IMR-90 (cell line): ENCODE measurements at regions not wholly inside any gene's neighbourhood (a gene's known extent, or its start where the extent isn't known, plus 50 kb on each side); places are given as distances from the start of the nearest gene placed in this dataset.
A peak's percentile ranks its signal among the peaks of the same experiment; 100 is the strongest.

Source experiments
- ATAC-seq: fragments of 200-7000 bp; cut with Tn5 transposase; 2 replicates; pipeline ENCODE4 v1.9.1; 2020; ENCODE audit warnings: low read depth, mild to moderate bottlenecking, moderate library complexity
- BruUV-seq: library from RNA; stranded (reverse); fragments of 400-500 nt; replicated peaks from 2 replicates; lab custom pipeline; 2021; lab: Mats Ljungman, UMichigan
- CTCF ChIA-PET: fragments of 300-600 bp; formaldehyde crosslinking; extraction: SDS; loops from one replicate; lab custom pipeline; 2021; ENCODE audit warnings: antibody characterized with exemption; lab: Yijun Ruan, JAX
- POLR2A ChIA-PET: fragments of 300-600 bp; sonication (Branson Sonifier 250); formaldehyde crosslinking; loops from one replicate; lab custom pipeline; 2022; ENCODE audit warnings: antibody characterized with exemption; ENCODE audit not compliant: unreplicated experiment; lab: Charles Lee
- DNase-seq: peaks from one replicate; pipeline ENCODE4 v3.0.0; 2013
- H2AFZ ChIP-seq: replicated peaks from 2 replicates; pipeline ENCODE3; 2013; ENCODE audit warnings: low read length, mild to moderate bottlenecking; ENCODE audit not compliant: poor library complexity
- H2AK5ac ChIP-seq: 2 replicates; pipeline ENCODE4 v1.6.1; 2013; ENCODE audit warnings: low read depth, low read length, inconsistent platforms
- H2AK9ac ChIP-seq: replicated peaks from 2 replicates; pipeline ENCODE3; 2013; ENCODE audit warnings: mild to moderate bottlenecking, low read depth, low read length, moderate library complexity; ENCODE audit not compliant: poor library complexity
- H2BK120ac ChIP-seq: 2 replicates; pipeline ENCODE4 v1.6.1; 2013; ENCODE audit warnings: low read depth, low read length, inconsistent platforms
- H2BK15ac ChIP-seq: 3 replicates; pipeline ENCODE4 v1.6.1; 2013; ENCODE audit warnings: low read depth, low read length, inconsistent platforms
- H2BK20ac ChIP-seq: 2 replicates; pipeline ENCODE4 v1.6.1; 2013; ENCODE audit warnings: low read depth, mild to moderate bottlenecking, inconsistent platforms, low read length, moderate library complexity
- H2BK5ac ChIP-seq: 2 replicates; pipeline ENCODE4 v1.6.1; 2013; ENCODE audit warnings: mild to moderate bottlenecking, low read depth, low read length, inconsistent platforms; ENCODE audit not compliant: poor library complexity, severe bottlenecking
- H3K14ac ChIP-seq: replicated peaks from 2 replicates; pipeline ENCODE4 v1.6.1; 2013; ENCODE audit warnings: low read depth, low read length, inconsistent platforms
- H3K18ac ChIP-seq: 2 replicates; pipeline ENCODE4 v1.6.1; 2013; ENCODE audit warnings: low read depth, low read length, control low read depth
- H3K23ac ChIP-seq: 2 replicates; pipeline ENCODE4 v1.6.1; 2013; ENCODE audit warnings: low read depth, low read length, inconsistent platforms
- H3K27ac ChIP-seq: 2 replicates; pipeline ENCODE4 v1.5.1; 2013; ENCODE audit warnings: mild to moderate bottlenecking, control low read depth, low read length; ENCODE audit not compliant: insufficient read depth
- H3K27me3 ChIP-seq: 2 replicates; pipeline ENCODE4 v1.6.1; 2013; ENCODE audit warnings: low read length; ENCODE audit not compliant: control insufficient read depth, insufficient read depth
- H3K36me3 ChIP-seq: 2 replicates; pipeline ENCODE4 v1.6.1; 2013; ENCODE audit warnings: low read length, mixed read lengths; ENCODE audit not compliant: control insufficient read depth, insufficient read depth
- H3K4ac ChIP-seq: 2 replicates; pipeline ENCODE4 v1.6.1; 2013; ENCODE audit warnings: low read depth, low read length, inconsistent platforms
- H3K4me1 ChIP-seq: 2 replicates; pipeline ENCODE4 v1.6.1; 2013; ENCODE audit warnings: low read length, mixed read lengths; ENCODE audit not compliant: control insufficient read depth, insufficient read depth
- H3K4me2 ChIP-seq: 2 replicates; pipeline ENCODE4 v1.6.1; 2013; ENCODE audit warnings: low read depth, mild to moderate bottlenecking, control low read depth, low read length, moderate library complexity
- H3K4me3 ChIP-seq: 2 replicates; pipeline ENCODE4 v1.5.1; 2013; ENCODE audit warnings: low read depth, mild to moderate bottlenecking, control low read depth, low read length, moderate library complexity; ENCODE audit not compliant: insufficient read depth
- H3K56ac ChIP-seq: 2 replicates; pipeline ENCODE4 v1.6.1; 2013; ENCODE audit warnings: low read length, inconsistent platforms; ENCODE audit not compliant: insufficient read depth; ENCODE audit errors: extremely low read depth
- H3K79me1 ChIP-seq, 2 experiments: 2 replicates each; pipeline ENCODE4 v1.6.1; 2013; ENCODE audit warnings: low read length in 2 of 2, inconsistent platforms in 1 of 2, low read depth in 1 of 2
- H3K9ac ChIP-seq: 2 replicates; pipeline ENCODE4 v1.6.1; 2013; ENCODE audit warnings: low read depth, low read length, control low read depth
- H3K9me1 ChIP-seq: 2 replicates; pipeline ENCODE4 v1.6.1; 2013; ENCODE audit warnings: low read length, inconsistent platforms; ENCODE audit not compliant: insufficient read depth
- H3K9me3 ChIP-seq: 2 replicates; pipeline ENCODE4 v1.6.1; 2013; ENCODE audit warnings: low read length; ENCODE audit not compliant: control insufficient read depth, insufficient read depth
- H4K20me1 ChIP-seq: 2 replicates; pipeline ENCODE4 v1.6.1; 2013; ENCODE audit warnings: low read length, inconsistent platforms; ENCODE audit not compliant: insufficient read depth
- H4K5ac ChIP-seq: 2 replicates; pipeline ENCODE4 v1.6.1; 2013; ENCODE audit warnings: mild to moderate bottlenecking, low read depth, low read length, control low read depth
- H4K8ac ChIP-seq, 2 experiments: 2 replicates each; pipeline ENCODE4 v1.6.1; 2013; ENCODE audit warnings: low read depth in 2 of 2, low read length in 2 of 2, control low read depth in 1 of 2, inconsistent platforms in 1 of 2
- H4K91ac ChIP-seq: 2 replicates; pipeline ENCODE4 v1.6.1; 2013; ENCODE audit warnings: low read depth, low read length, inconsistent platforms; ENCODE audit not compliant: insufficient read depth
- FOS ChIP-seq: fragments of 150-350 bp; IDR thresholded peaks from 2 replicates; pipeline ENCODE4 v1.6.1; 2016; ENCODE audit warnings: low read depth, low read length
- MAFK ChIP-seq: IDR thresholded peaks from 2 replicates; pipeline ENCODE4 v1.6.1; 2012; ENCODE audit warnings: low read depth, low read length, improper control_type of control experiment
- MAZ ChIP-seq: IDR thresholded peaks from 2 replicates; pipeline ENCODE4 v1.6.1; 2012; ENCODE audit warnings: low read depth, mild to moderate bottlenecking, low read length, improper control_type of control experiment, moderate library complexity, borderline replicate concordance
- WGBS, 2 experiments: methylation state at CpG; one replicate each; pipeline versions ENCODE4 v1.1.5 to v1.1.7; 2013; ENCODE audit warnings: missing lambda C conversion rate in 2 of 2; ENCODE audit not compliant: insufficient read length in 1 of 2; ENCODE audit errors: extremely low coverage in 2 of 2; 5-methylcytosine and 5-hydroxymethylcytosine counted together
- dilution Hi-C: fragments of 300-500 bp; cut with HindIII; formaldehyde crosslinking; loops from one replicate; pipeline ENCODE4 v1.14.3; 2018; ENCODE audit warnings: low sequenced_read_pairs; ENCODE audit not compliant: unreplicated experiment
- in situ Hi-C: fragments of 300-500 bp; cut with MboI; formaldehyde crosslinking; loops from 3 replicates; pipeline ENCODE4 v1.14.3; 2019; ENCODE audit warnings: low sequenced_read_pairs, inconsistent platforms, mixed read lengths
- intact Hi-C: fragments of 100-400 bp; cut with micrococcal nuclease; formaldehyde crosslinking; loops from 2 replicates; pipeline ENCODE4 v1.10.0; 2022
- TF ChIP-seq, protein P1 (sequence below): fragments of 150-350 bp; IDR thresholded peaks from 2 replicates; pipeline ENCODE4 v1.6.1; 2017; ENCODE audit warnings: mild to moderate bottlenecking, antibody characterized with exemption, low read length, low read depth

DNA sequence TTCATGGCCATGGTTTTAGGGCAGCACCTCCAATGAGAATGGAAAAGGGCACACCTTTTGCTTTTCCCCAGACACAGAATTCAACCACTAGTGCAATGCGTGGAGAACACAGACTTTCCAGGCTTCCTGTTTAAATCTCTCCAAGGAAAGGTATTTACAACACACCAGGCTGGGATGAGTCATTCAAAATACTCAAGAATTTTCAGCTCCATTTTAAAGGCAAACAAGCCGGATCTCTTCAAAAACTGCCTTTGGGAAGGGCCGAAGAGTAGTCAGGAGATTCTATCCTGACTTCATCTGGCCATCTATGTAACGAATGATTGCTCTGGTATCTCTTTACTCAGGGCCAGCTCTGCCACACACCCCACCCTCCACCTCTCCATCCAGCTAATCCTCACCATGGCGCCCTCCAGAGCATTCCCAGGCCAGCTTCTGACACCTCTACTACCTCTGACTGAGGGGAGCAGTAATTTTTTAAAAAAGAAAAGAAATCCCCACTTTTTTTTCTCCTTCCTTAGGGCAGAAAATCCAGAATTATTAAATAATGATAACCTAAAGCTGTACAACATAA lies 254.6 kb downstream of the LY86 start:
- Histone ChIP-seq H3K79me1 (no peaks in the 10 kb centered on the region), H2AK5ac (no peak overlapping the region), H2BK20ac (peak overlapping the region; percentile 77; the same call in 1 of the 2 replicates), H2AFZ (peak overlapping the region; percentile 53), H2BK120ac (peak overlapping the region; percentile 71), H3K9me3 (no peaks in the 10 kb centered on the region), H3K56ac (no peak overlapping the region), H2BK5ac (peak overlapping the region; percentile 52), H3K4me3 (no peak overlapping the region), H3K4ac (peak overlapping the region; percentile 45; the same call in 1 of the 2 replicates), H3K9me1 (no peaks in the 10 kb centered on the region), H2BK15ac (peak overlapping the region; percentile 92; the same call in 1 of the 3 replicates), H3K4me2 (0 out of 2 replicates have a peak overlapping the region, but pooled peaks have one; percentile 40), H3K27me3 (peaks cover 3% of the 10 kb centered on the region), H4K8ac (peak overlapping the region; percentile 46 to 54), H3K18ac (peak overlapping the region; percentile 62), H3K27ac (peak overlapping the region; percentile 59; the same call in 1 of the 2 replicates), H2AK9ac (no peak overlapping the region), H3K23ac (no peak overlapping the region), H3K36me3 (no peaks in the 10 kb centered on the region), H4K20me1 (no peaks in the 10 kb centered on the region), H3K14ac (no peak overlapping the region), H4K91ac (peak overlapping the region; percentile 76), H4K5ac (peak overlapping the region; percentile 70), H3K4me1 (peaks cover 6% of the 10 kb centered on the region), H3K9ac (no peak overlapping the region)
- intact Hi-C loops (no loop called here), dilution Hi-C loops (no loop called here), in situ Hi-C loops (no loop called here)
- CTCF ChIA-PET = interaction anchor here (0.7 to 1.1 kb wide), 2 partner anchors 44 to 400 kb away, joined by 4 to 11 read pairs; no protein-coding TSS in a partner anchor
- peak; percentile 60 for ATAC-seq
- peak; percentile 58 for DNase-seq
- no TSS peak for BruUV-seq
- no peak for TF ChIP-seq MAFK
- TF ChIP-seq, protein P1, sequence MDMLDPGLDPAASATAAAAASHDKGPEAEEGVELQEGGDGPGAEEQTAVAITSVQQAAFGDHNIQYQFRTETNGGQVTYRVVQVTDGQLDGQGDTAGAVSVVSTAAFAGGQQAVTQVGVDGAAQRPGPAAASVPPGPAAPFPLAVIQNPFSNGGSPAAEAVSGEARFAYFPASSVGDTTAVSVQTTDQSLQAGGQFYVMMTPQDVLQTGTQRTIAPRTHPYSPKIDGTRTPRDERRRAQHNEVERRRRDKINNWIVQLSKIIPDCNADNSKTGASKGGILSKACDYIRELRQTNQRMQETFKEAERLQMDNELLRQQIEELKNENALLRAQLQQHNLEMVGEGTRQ = no peak
- TF ChIP-seq FOS = peak; percentile 7; the same call in 1 of the 2 replicates
- no peak for TF ChIP-seq MAZ
- POLR2A ChIA-PET = no interaction called here
- WGBS, 2 experiments = 44% methylated on average over 1 of the region's 5 CpGs; no CpG with 5 or more reads in 1 of the 2 experiments
